Smooth muscle cell (in vitro differentiated cells): ENCODE measurements at regions not wholly inside any gene's neighbourhood (a gene's known extent, or its start where the extent isn't known, plus 50 kb on each side); places are given as distances from the start of the nearest gene placed in this dataset.

Experiments used
- DNase-seq: peaks from one replicate; lab custom pipeline; 2025; ENCODE audit not compliant: unreplicated experiment; lab: John Stamatoyannopoulos, UW
- H2AFZ ChIP-seq: fragments of 200-600 bp; sonication (generic); 2 replicates; pipeline ENCODE4 v1.6.0; 2016; ENCODE audit warnings: antibody characterized with exemption, low read depth, mild to moderate bottlenecking
- H3F3A ChIP-seq: fragments of 200-600 bp; sonication (generic); 2 replicates; pipeline ENCODE4 v1.6.0; 2017; ENCODE audit warnings: antibody characterized with exemption, low read depth
- H3K27ac ChIP-seq: fragments of 200-600 bp; sonication (generic); 2 replicates; pipeline ENCODE4 v1.5.1; 2016; ENCODE audit warnings: low read depth, mild to moderate bottlenecking
- H3K27me3 ChIP-seq: fragments of 200-600 bp; sonication (generic); 2 replicates; pipeline ENCODE4 v1.6.1; 2016; ENCODE audit warnings: low read depth, mild to moderate bottlenecking
- H3K36me3 ChIP-seq: fragments of 200-600 bp; sonication (generic); 2 replicates; pipeline ENCODE4 v1.5.1; 2016; ENCODE audit warnings: low read depth
- H3K4me1 ChIP-seq: fragments of 200-600 bp; sonication (generic); 2 replicates; pipeline ENCODE4 v1.5.1; 2016; ENCODE audit warnings: low read depth
- H3K4me2 ChIP-seq: fragments of 200-600 bp; sonication (generic); 2 replicates; pipeline ENCODE4 v1.6.0; 2016; ENCODE audit warnings: mild to moderate bottlenecking
- H3K4me3 ChIP-seq: fragments of 200-600 bp; sonication (generic); 2 replicates; pipeline ENCODE4 v1.5.1; 2016; ENCODE audit warnings: mild to moderate bottlenecking
- H3K79me2 ChIP-seq: fragments of 200-600 bp; sonication (generic); 2 replicates; pipeline ENCODE4 v1.6.0; 2016; ENCODE audit warnings: low read depth, mild to moderate bottlenecking
- H3K9ac ChIP-seq: fragments of 200-600 bp; sonication (generic); 2 replicates; pipeline ENCODE4 v1.6.0; 2016; ENCODE audit warnings: low read depth
- H3K9me3 ChIP-seq: fragments of 200-600 bp; sonication (generic); replicated peaks from 2 replicates; pipeline ENCODE4 v1.5.1; 2016; ENCODE audit warnings: low read depth
- H4K20me1 ChIP-seq: fragments of 200-600 bp; sonication (generic); 2 replicates; pipeline ENCODE4 v1.6.0; 2016; ENCODE audit warnings: low read depth
- CTCF ChIP-seq: fragments of 200-600 bp; sonication (generic); IDR thresholded peaks from 2 replicates; pipeline ENCODE4 v1.5.1; 2017; ENCODE audit warnings: borderline replicate concordance, mild to moderate bottlenecking, antibody characterized with exemption; ENCODE audit not compliant: insufficient read depth, poor library complexity, severe bottlenecking
- WGBS: methylation state at CpG from one replicate; pipeline ENCODE4 v1.1.7; 2016; ENCODE audit warnings: low lambda C conversion rate; 5-methylcytosine and 5-hydroxymethylcytosine counted together

- no peaks in the 10 kb centered on the region for H4K20me1 ChIP-seq
- TF ChIP-seq CTCF: no peak
- no peaks in the 10 kb centered on the region for H3K36me3 ChIP-seq
- H3K79me2 ChIP-seq: no peaks in the 10 kb centered on the region
- H3K4me2 ChIP-seq: peak overlapping the region; percentile 45
- H3F3A ChIP-seq: no peaks in the 10 kb centered on the region
- peak overlapping the region; percentile 82 for H3K9ac ChIP-seq
- no peaks in the 10 kb centered on the region for H3K4me1 ChIP-seq
- DNase-seq: peak; percentile 24
- peak overlapping the region; percentile 88 for H3K27ac ChIP-seq
- H3K4me3 ChIP-seq: no peak overlapping the region
- no peaks in the 10 kb centered on the region for H3K9me3 ChIP-seq
- H2AFZ ChIP-seq: no peak overlapping the region
- H3K27me3 ChIP-seq: no peaks in the 10 kb centered on the region
- 46% methylated on average over 13 of the region's 13 CpGs for WGBS
Measured at GRCh38 chr11:13073119-13073981, 64.2 kb downstream of the RASSF10 start.

- H3K36me3 ChIP-seq: no peaks in the 10 kb centered on the region
- no peaks in the 10 kb centered on the region for H3K9me3 ChIP-seq
- H3K27me3 ChIP-seq: peaks cover 15% of the 10 kb centered on the region
- WGBS: 80% methylated on average over 6 of the region's 6 CpGs
- no peaks in the 10 kb centered on the region for H3K79me2 ChIP-seq
- DNase-seq: no peak
- no peak overlapping the region for H2AFZ ChIP-seq
- no peak overlapping the region for H3K4me2 ChIP-seq
- H3K4me3 ChIP-seq: no peak overlapping the region
- H3K27ac ChIP-seq: no peak overlapping the region
- TF ChIP-seq CTCF: no peak
- H4K20me1 ChIP-seq: no peaks in the 10 kb centered on the region
- no peak overlapping the region for H3K9ac ChIP-seq
- H3F3A ChIP-seq: no peaks in the 10 kb centered on the region
- H3K4me1 ChIP-seq: no peaks in the 10 kb centered on the region
Measured at GRCh38 chr11:13074714-13075464, 65.8 kb downstream of the RASSF10 start.

GRCh38 chr11:13076961-13077360, 67.8 kb downstream of the RASSF10 start:
- H3K79me2 ChIP-seq: no peaks in the 10 kb centered on the region
- H3K9me3 ChIP-seq: no peaks in the 10 kb centered on the region
- no peak for DNase-seq
- H4K20me1 ChIP-seq: no peaks in the 10 kb centered on the region
- H2AFZ ChIP-seq: no peak overlapping the region
- no peaks in the 10 kb centered on the region for H3K36me3 ChIP-seq
- H3F3A ChIP-seq: no peaks in the 10 kb centered on the region
- no peaks in the 10 kb centered on the region for H3K4me1 ChIP-seq
- TF ChIP-seq CTCF: no peak
- WGBS: 78% methylated on average over 2 of the region's 2 CpGs
- no peak overlapping the region for H3K4me3 ChIP-seq
- peak overlapping the region; percentile 28 for H3K27ac ChIP-seq
- peaks cover 17% of the 10 kb centered on the region for H3K27me3 ChIP-seq
- H3K4me2 ChIP-seq: no peak overlapping the region
- no peak overlapping the region for H3K9ac ChIP-seq
